IMR-90 (cell line): ENCODE measurements at regions not wholly inside any gene's neighbourhood (a gene's known extent, or its start where the extent isn't known, plus 50 kb on each side); places are given as distances from the start of the nearest gene placed in this dataset.

ENCODE experiments used
- BHLHE40 ChIP-seq: fragments of 150-350 bp; IDR thresholded peaks from 2 replicates; pipeline ENCODE4 v1.6.1; 2016; ENCODE audit warnings: mild to moderate bottlenecking, low read depth, low read length
- CEBPB ChIP-seq: IDR thresholded peaks from 2 replicates; pipeline ENCODE4 v1.6.1; 2012; ENCODE audit warnings: low read depth, low read length, improper control_type of control experiment
- CHD1 ChIP-seq: IDR thresholded peaks from 2 replicates; pipeline ENCODE4 v1.6.1; 2012; ENCODE audit warnings: low read depth, low read length, improper control_type of control experiment
- CTCF ChIP-seq: conservative IDR thresholded peaks from 2 replicates; pipeline ENCODE4 v1.5.1; 2012; ENCODE audit warnings: mild to moderate bottlenecking, low read depth, low read length, improper control_type of control experiment
- MAFK ChIP-seq: IDR thresholded peaks from 2 replicates; pipeline ENCODE4 v1.6.1; 2012; ENCODE audit warnings: low read depth, low read length, improper control_type of control experiment
- MAZ ChIP-seq: IDR thresholded peaks from 2 replicates; pipeline ENCODE4 v1.6.1; 2012; ENCODE audit warnings: low read depth, mild to moderate bottlenecking, low read length, improper control_type of control experiment, moderate library complexity, borderline replicate concordance
- MXI1 ChIP-seq: IDR thresholded peaks from 2 replicates; pipeline ENCODE4 v1.6.1; 2012; ENCODE audit warnings: low read depth, mild to moderate bottlenecking, low read length, moderate library complexity, borderline replicate concordance
- NFE2L2 ChIP-seq: fragments of 150-350 bp; IDR thresholded peaks from 2 replicates; pipeline ENCODE4 v1.6.1; 2016; ENCODE audit warnings: low read depth, mild to moderate bottlenecking, low read length
- POLR2A ChIP-seq: IDR thresholded peaks from 2 replicates; pipeline ENCODE4 v1.6.1; 2012; ENCODE audit warnings: mild to moderate bottlenecking, low read depth, low read length
- RAD21 ChIP-seq: IDR thresholded peaks from 2 replicates; pipeline ENCODE4 v1.6.1; 2012; ENCODE audit warnings: low read length, improper control_type of control experiment
- RCOR1 ChIP-seq: IDR thresholded peaks from 2 replicates; pipeline ENCODE4 v1.6.1; 2012; ENCODE audit warnings: mild to moderate bottlenecking, low read length, improper control_type of control experiment; ENCODE audit not compliant: insufficient replicate concordance
- RFX5 ChIP-seq: IDR thresholded peaks from 2 replicates; pipeline ENCODE4 v1.8.0; 2012; ENCODE audit warnings: low read depth, mild to moderate bottlenecking, low read length, moderate library complexity
- SMC3 ChIP-seq: fragments of 150-350 bp; IDR thresholded peaks from 2 replicates; pipeline ENCODE4 v1.6.1; 2016; ENCODE audit warnings: low read depth, mild to moderate bottlenecking, antibody characterized with exemption, low read length, moderate library complexity

DNA sequence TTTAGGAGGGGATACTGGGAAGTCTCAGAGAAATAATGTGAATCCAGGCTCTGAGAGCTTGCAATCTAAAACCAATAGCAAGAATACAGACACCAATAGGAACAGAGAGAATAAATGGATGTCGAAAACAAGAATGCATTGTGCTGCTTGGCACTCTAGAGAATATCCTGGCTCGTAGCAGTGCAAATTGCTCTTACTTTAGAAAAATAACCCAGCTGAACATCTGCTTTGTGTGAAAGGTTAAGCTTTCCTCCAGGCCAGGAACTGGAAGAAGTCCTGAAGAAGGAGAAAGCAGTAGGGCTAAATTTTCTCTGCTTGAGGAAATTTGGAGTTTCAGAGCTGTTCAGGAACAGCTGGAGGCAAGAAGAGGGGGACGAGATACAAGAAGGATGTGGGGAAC is 382.3 kb downstream of the HHIPL2 start:
- no peak for TF ChIP-seq POLR2A
- no peak for TF ChIP-seq RAD21
- TF ChIP-seq SMC3 = no peak
- no peak for TF ChIP-seq CTCF
- no peak for TF ChIP-seq CHD1
- TF ChIP-seq RCOR1 = no peak
- TF ChIP-seq NFE2L2 = no peak
- no peak for TF ChIP-seq MAZ
- TF ChIP-seq MXI1 = no peak
- no peak for TF ChIP-seq MAFK
- TF ChIP-seq BHLHE40 = no peak
- no peak for TF ChIP-seq CEBPB
- TF ChIP-seq RFX5 = no peak
